ENCODE measurements at regions not wholly inside any gene's neighbourhood (a gene's known extent, or its start where the extent isn't known, plus 50 kb on each side); places are given as distances from the start of the nearest gene placed in this dataset.

GRCh38 chr3:1828519-1828918 lies 270.1 kb upstream of the CNTN4 start:
- no peak for DNase-seq

DNA sequence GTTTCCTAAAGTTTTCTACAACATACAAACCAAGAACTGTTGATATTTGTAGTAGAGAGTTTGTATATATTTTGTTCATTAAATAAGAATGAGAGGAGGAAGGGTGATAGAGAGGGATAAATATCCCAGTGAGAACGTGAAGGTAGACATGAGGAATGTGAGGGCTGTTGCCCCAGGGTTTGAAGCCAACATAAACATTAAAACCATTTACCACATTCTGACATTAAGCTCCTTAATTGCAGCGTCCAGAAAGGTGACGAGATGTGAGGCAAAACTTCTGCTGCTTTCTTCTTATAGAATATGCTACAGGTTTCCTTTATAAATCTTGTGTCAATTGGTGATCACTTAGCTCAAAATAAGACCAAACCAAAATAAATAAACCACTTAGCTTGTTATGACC lies 267.8 kb upstream of the CNTN4 start:
- DNase-seq = no peak

GRCh38 chr3:1832395-1832794 lies 266.3 kb upstream of the CNTN4 start:
- DNase-seq = no peak

- DNase-seq = no peak
Measured at GRCh38 chr3:1843111-1843510, 255.6 kb upstream of the CNTN4 start.

DNA sequence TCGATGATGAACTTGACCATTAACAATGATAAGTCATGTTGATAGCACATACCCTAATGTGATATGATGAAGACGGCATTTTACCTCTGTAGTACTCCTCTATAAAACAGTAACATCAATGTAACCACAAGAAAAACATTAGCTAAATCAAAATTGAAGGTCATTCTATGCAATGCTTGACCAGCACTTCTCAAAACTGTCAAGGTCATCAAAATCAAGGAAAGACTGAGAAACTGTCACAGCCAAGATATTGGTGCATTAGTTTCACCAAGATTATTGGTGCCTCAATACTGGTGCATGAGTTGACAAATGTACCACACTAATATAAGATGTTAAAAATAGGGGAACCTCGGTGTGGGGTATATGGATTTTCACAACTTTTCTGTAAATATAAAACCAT lies 251.1 kb upstream of the CNTN4 start:
- DNase-seq = no peak

DNA sequence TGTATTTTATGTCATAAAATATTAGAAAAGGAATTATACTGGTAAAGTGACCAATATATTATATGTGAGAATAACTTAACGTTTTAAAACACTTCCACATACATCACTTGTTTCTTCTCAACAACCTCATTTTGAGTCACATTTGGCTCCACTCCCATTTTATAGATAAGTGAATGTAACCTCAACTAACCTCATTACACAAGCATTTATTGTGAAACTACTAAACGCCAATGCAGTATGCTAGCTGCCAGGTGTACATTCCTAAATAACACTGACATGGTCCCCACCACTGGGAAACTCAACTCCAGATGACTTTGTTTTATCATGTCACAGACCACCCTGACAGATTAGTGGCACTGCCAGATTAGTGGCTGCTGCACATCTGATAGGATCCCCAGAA lies 249.7 kb upstream of the CNTN4 start:
- no peak for DNase-seq

DNA sequence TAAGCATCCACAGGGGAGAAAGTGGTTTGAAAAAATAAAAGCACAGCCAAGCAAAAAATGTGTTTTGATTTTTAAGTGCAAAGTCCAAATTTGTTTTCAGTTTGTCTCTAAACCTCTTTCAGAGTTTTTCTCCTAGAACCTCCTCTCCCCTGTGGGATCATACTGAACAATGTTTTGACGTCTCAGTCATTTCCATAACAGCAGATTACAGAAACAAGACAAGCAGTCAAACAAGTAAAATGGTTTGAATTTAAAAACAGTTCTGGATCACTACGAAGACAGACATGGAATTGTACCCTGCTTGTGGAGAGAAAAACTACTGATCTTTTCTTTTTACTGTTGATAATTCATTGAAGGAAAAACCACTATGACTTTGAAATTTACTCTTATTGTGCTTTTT lies 245.7 kb upstream of the CNTN4 start:
- no peak for DNase-seq

- DNase-seq = no peak
Measured at GRCh38 chr3:1855841-1856240, 242.8 kb upstream of the CNTN4 start.

- DNase-seq = no peak
Measured at GRCh38 chr3:1870738-1871137, 227.9 kb upstream of the CNTN4 start.

DNA sequence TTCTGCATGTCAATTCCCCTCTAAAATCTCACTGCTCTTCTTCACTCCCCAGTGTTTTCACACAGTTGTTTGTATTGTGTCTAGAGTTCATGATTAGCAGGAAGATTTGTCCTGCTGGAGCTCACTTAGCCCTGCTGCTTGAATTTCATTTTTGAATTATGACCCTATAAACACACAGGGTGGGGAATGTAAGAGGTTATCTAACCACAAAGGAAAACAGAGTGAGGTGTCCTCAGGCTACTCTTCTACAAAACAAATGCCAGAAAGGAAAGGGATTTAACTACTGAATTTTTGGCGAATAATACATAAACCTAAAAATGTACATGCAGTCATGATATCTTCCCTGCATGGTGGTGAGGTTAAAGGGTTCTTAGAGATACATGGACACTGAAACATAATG lies 215.1 kb upstream of the CNTN4 start:
- peak; percentile 5 for DNase-seq

DNA sequence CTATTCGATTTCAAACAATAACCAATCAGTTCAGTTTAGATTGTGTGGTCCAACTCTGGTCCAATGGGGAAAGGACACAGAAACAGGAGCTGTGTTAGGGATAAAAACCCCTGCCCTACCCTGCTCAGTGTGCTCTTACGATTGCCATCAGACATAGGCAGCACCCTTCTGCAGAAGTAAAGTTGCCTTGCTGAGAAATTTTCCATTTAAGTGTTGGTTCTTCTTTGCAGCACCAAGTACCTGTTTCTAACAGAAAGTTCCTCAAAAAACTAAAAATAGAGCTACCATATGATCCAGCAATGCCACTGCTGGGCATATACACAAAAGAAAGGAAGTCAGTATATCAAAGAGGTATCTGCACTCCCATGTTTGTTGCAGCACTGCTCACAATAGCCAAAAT lies 206.2 kb upstream of the CNTN4 start:
- DNase-seq = no peak

DNA sequence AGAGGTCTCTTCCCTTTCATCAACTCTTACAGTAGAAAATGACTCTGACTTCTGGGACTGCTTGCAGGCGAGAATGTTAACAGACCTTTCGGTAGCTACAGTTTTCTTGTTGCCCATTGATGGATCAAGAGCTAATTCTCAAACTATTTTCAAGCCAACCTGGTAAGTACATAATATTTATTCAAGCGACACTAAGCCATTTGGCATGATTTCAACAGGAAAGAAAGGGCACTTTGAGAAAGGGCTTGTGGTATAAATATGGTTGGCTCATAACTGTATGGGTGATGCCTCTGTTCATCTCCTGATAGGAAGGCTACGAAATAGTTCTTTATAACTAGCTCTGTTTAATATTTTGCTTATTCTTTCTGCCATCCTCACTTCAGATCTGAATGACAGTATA lies 196.2 kb upstream of the CNTN4 start:
- no peak for DNase-seq

GRCh38 chr3:1903111-1903510 lies 195.6 kb upstream of the CNTN4 start:
- DNase-seq = no peak

- no peak for DNase-seq
Measured at GRCh38 chr3:1907911-1908310, 190.8 kb upstream of the CNTN4 start.

- no peak for DNase-seq
Measured at GRCh38 chr3:1908651-1909445, 189.8 kb upstream of the CNTN4 start.

DNA sequence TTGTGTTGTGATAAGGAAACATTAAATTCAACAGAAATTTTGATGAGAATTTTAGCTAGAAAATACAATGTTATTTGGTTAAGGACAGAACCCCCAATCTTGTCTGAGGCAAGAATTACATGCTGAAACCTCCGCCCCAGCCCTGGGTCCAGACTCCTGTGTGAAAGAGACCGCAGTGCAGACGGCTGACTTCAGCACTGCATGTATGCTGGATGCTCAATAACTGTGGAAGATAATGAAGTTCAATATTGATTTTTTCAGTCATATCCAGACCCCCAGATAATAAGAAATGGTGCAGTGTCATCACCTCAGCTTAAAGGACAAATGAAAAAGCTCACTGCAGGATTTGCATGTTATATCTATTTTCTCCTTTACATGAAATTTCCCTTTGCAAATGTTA lies 188.3 kb upstream of the CNTN4 start:
- DNase-seq = no peak

- no peak for DNase-seq
Measured at GRCh38 chr3:1929788-1930414, 168.8 kb upstream of the CNTN4 start.

- DNase-seq = no peak
Measured at GRCh38 chr3:1938975-1939374, 159.7 kb upstream of the CNTN4 start.

GRCh38 chr3:1942781-1943180 lies 155.9 kb upstream of the CNTN4 start:
- no peak for DNase-seq

GRCh38 chr3:1943395-1944118 lies 155.1 kb upstream of the CNTN4 start:
- DNase-seq = no peak

- DNase-seq = no peak
Measured at GRCh38 chr3:1945698-1946097, 153.0 kb upstream of the CNTN4 start.

- no peak for DNase-seq
Measured at GRCh38 chr3:1953536-1953935, 145.1 kb upstream of the CNTN4 start.

- DNase-seq = no peak
Measured at GRCh38 chr3:1954632-1955031, 144.0 kb upstream of the CNTN4 start.
